NCI-H1417 (cell line): ENCODE measurements at regions not wholly inside any gene's neighbourhood (a gene's known extent, or its start where the extent isn't known, plus 50 kb on each side); places are given as distances from the start of the nearest gene placed in this dataset.

Experiments used
- DNase-seq, 3 experiments: peaks; one replicate each; lab custom pipeline; 2025; lab: John Stamatoyannopoulos, UW

GRCh38 chr2:161020437-161020836, 139.8 kb upstream of the TANK start:
- DNase-seq, result no peak

- DNase-seq, result no peak
Observed at GRCh38 chr2:161028581-161028980, 131.6 kb upstream of the TANK start.

GRCh38 chr2:161029321-161029720, 130.9 kb upstream of the TANK start:
- DNase-seq, result no peak

GRCh38 chr2:161030260-161031063, 129.8 kb upstream of the TANK start:
- DNase-seq, result no peak

GRCh38 chr2:161031511-161031910, 128.7 kb upstream of the TANK start:
- no peak for DNase-seq

- DNase-seq, result no peak
Observed at GRCh38 chr2:161032635-161033034, 127.6 kb upstream of the TANK start.

GRCh38 chr2:161033059-161033660, 127.1 kb upstream of the TANK start:
- DNase-seq, result no peak

GRCh38 chr2:161036926-161037325, 123.3 kb upstream of the TANK start:
- DNase-seq, result no peak

GRCh38 chr2:161039071-161039470, 121.2 kb upstream of the TANK start:
- no peak for DNase-seq

GRCh38 chr2:161041356-161041755, 118.9 kb upstream of the TANK start:
- DNase-seq, result no peak

- DNase-seq, result no peak
Observed at GRCh38 chr2:161042990-161043625, 117.1 kb upstream of the TANK start.

GRCh38 chr2:161044095-161044865, 115.9 kb upstream of the TANK start:
- no peak for DNase-seq

- DNase-seq, result no peak
Observed at GRCh38 chr2:161044921-161045320, 115.3 kb upstream of the TANK start.

- no peak for DNase-seq
Observed at GRCh38 chr2:161045726-161046125, 114.5 kb upstream of the TANK start.

GRCh38 chr2:161046876-161047275, 113.4 kb upstream of the TANK start:
- no peak for DNase-seq

GRCh38 chr2:161048317-161048716, 111.9 kb upstream of the TANK start:
- no peak for DNase-seq

- no peak for DNase-seq
Observed at GRCh38 chr2:161049559-161049958, 110.7 kb upstream of the TANK start.

- no peak for DNase-seq
Observed at GRCh38 chr2:161052214-161052613, 108.0 kb upstream of the TANK start.

- no peak for DNase-seq
Observed at GRCh38 chr2:161055289-161055688, 104.9 kb upstream of the TANK start.

- no peak for DNase-seq
Observed at GRCh38 chr2:161059388-161059787, 100.8 kb upstream of the TANK start.

GRCh38 chr2:161061786-161062185, 98.4 kb upstream of the TANK start:
- DNase-seq, result no peak

- DNase-seq, result peak; percentile 33 to 67 (median 46)
Observed at GRCh38 chr2:161063157-161063945, 96.9 kb upstream of the TANK start.
